GM19324 (cell line): ENCODE measurements at regions not wholly inside any gene's neighbourhood (a gene's known extent, or its start where the extent isn't known, plus 50 kb on each side); places are given as distances from the start of the nearest gene placed in this dataset.
"Not testable (repeated sequence)": the region's sequence is repeated elsewhere in the genome, so short reads cannot be mapped to it uniquely, and the experiment has no call there.

Experiments
- ATAC-seq: cut with Tn5 transposase; IDR thresholded peaks from one replicate; pipeline ENCODE4 v1.9.1; 2021; ENCODE audit warnings: mild to moderate bottlenecking, moderate library complexity; ENCODE audit not compliant: unreplicated experiment, low FRiP score

DNA sequence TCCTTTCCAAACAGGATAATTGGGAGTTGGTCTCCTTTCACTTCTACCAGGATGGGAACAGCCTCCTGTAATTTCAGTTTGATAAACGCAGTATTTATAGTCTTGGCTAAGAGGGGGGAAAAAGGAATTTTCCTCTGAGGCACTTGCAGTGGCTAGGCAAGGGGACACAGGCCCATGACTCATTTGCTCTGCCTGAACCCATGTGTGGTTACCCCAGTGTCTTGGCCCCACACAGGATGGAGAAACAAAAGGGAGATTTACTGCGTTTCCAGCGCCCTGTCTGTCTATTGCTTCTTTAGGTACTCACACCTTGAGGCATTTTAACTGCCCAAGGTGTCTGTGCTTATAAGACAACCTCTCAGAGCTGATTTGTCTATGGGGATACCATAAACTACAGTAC is 74.8 kb upstream of the NEDD9 start:
- no peak for ATAC-seq

DNA sequence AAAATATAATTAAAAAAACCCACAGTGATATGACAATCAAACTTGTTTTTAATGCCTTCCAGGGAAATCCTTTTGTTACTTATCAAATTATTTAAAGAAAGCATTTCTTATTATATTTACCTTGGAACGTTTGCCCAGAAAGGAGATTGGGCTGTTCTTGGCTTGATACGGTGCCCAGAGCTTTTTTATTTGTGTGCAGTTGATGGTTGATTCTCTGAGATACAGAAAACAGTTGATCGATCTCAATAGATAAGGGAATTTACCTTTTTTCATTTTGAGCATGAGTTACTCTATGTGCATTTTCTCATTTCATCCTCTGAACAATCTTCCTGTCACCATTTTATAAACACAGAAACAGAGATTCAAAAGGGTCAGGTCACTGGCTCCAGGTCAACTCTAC is 72.5 kb upstream of the NEDD9 start:
- no peak for ATAC-seq

GRCh38 chr6:11299876-11300428 is 67.5 kb upstream of the NEDD9 start:
- not testable (repeated sequence) for ATAC-seq

GRCh38 chr6:11299421-11299784 is 66.9 kb upstream of the NEDD9 start:
- not testable (repeated sequence) for ATAC-seq

DNA sequence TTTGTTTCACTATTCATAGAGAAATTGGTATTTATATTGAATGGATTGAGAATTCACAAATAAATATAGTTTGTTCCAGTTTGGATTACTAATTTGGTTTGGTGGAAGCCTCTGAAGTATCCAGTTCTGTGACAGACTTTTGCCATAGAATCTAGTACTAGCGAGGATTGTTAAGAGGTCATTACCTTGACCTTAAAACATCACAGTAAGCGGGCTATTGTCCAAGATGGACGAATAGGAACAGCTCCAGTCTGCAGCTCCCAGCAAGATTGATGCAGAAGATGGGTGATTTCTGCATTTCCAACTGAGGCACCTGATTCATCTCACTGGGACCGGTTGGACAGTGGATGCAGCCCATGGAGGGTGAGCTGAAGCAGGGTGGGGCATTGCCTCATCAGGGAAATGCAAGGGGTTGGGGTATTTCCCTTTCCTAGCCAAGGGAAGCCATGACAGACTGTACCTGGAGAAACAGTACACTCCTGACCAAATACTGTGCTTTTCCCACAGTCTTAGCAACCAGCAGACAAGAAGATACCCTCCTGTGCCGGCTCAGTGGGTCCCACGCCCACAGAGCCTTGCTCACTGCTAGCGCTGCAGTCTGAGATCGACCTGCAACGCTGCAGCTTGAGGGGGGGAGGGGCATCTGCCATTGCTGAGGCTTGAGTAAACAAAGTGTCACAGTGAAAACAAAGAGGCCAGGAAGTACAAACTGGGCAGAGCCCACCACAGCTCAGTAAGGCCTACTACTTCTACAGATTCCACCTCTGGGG is 66.4 kb upstream of the NEDD9 start:
- no peak for ATAC-seq

- no peak for ATAC-seq
These were observed 64.9 kb upstream of the NEDD9 start for GRCh38 chr6:11297376-11297729.

DNA sequence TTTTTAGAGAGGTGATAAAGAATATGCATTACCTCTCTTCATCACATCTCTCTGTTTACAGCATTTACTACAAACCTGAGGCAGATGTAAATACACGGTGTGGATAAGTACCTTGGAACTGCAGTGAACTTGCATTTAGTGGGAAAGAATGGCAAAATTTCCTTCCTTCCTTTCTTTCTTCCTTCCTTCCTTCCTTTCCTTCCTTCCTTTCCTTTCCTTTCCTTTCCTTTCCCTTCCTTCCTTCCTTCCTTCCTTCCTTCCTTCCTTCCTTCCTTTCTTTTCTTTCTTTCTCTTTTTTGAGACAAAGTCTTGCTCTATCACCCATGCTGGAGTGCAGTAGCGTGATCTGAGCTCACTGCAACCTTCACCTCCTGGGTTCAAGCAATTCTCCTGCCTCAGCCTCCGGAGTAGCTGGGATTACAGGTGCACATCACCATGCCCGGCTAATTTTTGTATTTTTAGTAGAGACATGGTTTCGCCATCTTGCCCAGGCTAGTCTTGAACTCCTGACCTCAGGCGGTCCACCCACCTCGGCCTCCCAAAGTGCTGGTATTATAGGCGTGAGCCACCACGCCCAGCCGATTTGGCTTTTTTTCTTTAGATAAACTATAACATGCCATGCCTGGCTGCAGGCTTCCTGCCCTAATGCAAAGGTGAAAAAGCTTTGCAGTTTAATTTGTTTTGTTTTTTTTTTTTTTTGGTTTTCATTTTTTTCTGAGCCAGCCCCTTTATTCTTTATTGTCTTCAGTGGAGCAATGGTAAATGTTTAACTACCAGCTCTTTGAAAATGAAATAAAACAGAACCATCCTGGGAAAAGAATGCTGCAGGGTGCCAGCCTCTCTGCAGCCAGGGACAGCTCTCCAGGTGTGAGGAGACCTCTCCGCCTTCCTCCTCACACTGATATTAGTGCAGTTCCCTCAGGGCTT is 64.2 kb upstream of the NEDD9 start:
- no peak for ATAC-seq

- ATAC-seq, result no peak
These were observed 63.5 kb upstream of the NEDD9 start for GRCh38 chr6:11295969-11296368.

GRCh38 chr6:11294228-11294627 is 61.8 kb upstream of the NEDD9 start:
- ATAC-seq, result no peak

- ATAC-seq, result no peak
These were observed 60.2 kb upstream of the NEDD9 start for GRCh38 chr6:11292594-11293236.

- ATAC-seq, result no peak
These were observed 59.6 kb upstream of the NEDD9 start for GRCh38 chr6:11292091-11292490.

- no peak for ATAC-seq
These were observed 59.1 kb upstream of the NEDD9 start for GRCh38 chr6:11291582-11291981.

GRCh38 chr6:11290027-11290426 is 57.6 kb upstream of the NEDD9 start:
- ATAC-seq, result no peak

DNA sequence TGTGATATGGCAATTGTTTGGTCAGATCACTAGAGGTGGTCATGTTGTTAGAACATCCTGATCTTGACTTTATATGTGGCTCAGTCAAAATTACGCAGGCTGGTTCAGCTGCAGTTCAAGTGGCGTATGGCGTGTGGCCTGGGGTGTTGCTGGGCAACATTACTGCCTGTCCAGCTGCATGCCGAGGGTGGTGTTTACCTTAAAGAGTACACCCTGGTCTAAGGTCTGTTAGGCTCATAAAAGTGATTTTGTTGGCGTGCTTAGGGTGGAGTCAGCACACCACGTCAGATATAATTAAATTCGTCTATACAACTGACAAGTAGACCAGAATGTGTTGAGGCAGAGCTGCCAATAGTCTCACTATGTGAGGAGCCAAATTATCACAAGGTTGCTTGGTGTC is 55.6 kb upstream of the NEDD9 start:
- ATAC-seq, result no peak

- no peak for ATAC-seq
These were observed 52.5 kb upstream of the NEDD9 start for GRCh38 chr6:11284996-11285395.

GRCh38 chr6:11283629-11284028 is 51.2 kb upstream of the NEDD9 start:
- ATAC-seq, result no peak

DNA sequence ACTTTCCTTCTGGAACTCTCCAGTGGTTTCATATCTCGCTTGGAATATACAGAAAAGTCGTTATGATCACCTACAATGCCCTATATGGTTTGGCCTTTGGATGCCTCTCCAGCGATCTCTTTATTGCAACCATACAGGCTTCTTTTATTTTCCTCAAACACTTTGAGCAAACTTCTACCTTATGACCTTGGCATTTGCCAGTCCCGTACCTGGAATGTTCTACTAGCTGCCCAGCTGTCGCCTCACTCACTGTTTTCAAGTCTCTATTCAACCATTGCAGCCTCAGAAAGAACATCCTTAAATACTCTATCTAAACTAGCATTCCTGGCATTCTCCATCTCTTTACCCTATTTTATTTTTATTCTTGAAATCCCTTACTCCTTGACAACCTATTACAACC is 50.4 kb upstream of the NEDD9 start:
- ATAC-seq, result no peak
